H1 (cell line): ENCODE measurements at regions not wholly inside any gene's neighbourhood (a gene's known extent, or its start where the extent isn't known, plus 50 kb on each side); places are given as distances from the start of the nearest gene placed in this dataset.

Experiments
- CTCF ChIA-PET: fragments of 300-600 bp; sonication (Branson Sonifier 250); formaldehyde crosslinking; loops from one replicate; lab custom pipeline; 2021; ENCODE audit not compliant: partially characterized antibody; lab: Charles Lee
- POLR2A ChIA-PET: fragments of 300-600 bp; sonication (Branson Sonifier 250); formaldehyde crosslinking; loops from one replicate; lab custom pipeline; 2021; ENCODE audit warnings: inconsistent platforms; ENCODE audit not compliant: partially characterized antibody; lab: Charles Lee
- DNase-seq, 2 experiments: peaks; one replicate each; pipeline versions ENCODE4 v3.0.0 to v3.0.0-alpha.2; 2010 to 2022; ENCODE audit warnings: low spot score in 2 of 2, low read depth in 1 of 2, mixed read lengths in 1 of 2
- FAIRE-seq: peaks from 2 replicates; lab custom pipeline; 2011; peaks lifted over from hg19 to GRCh38; lab: Jason Lieb, UNC
- H2AFZ ChIP-seq: 2 replicates; pipeline ENCODE4 v1.8.1; 2012; ENCODE audit warnings: low read length, inconsistent platforms
- H2AK5ac ChIP-seq: 2 replicates; pipeline ENCODE4 v1.6.1; 2013; ENCODE audit warnings: low read depth, low read length
- H2BK120ac ChIP-seq: replicated peaks from 2 replicates; pipeline ENCODE3; 2013; ENCODE audit warnings: low read depth, low read length, inconsistent platforms
- H2BK12ac ChIP-seq: 2 replicates; pipeline ENCODE4 v1.6.1; 2013; ENCODE audit warnings: low read depth, low read length
- H2BK15ac ChIP-seq: 2 replicates; pipeline ENCODE4 v1.6.1; 2013; ENCODE audit warnings: low read length
- H2BK20ac ChIP-seq: 2 replicates; pipeline ENCODE4 v1.6.1; 2013; ENCODE audit warnings: low read length
- H2BK5ac ChIP-seq: 2 replicates; pipeline ENCODE4 v1.6.1; 2013; ENCODE audit warnings: low read depth, low read length
- H3K14ac ChIP-seq: 2 replicates; pipeline ENCODE4 v1.6.1; 2013; ENCODE audit warnings: inconsistent platforms; ENCODE audit not compliant: insufficient read length
- H3K18ac ChIP-seq: 2 replicates; pipeline ENCODE4 v1.6.1; 2013; ENCODE audit warnings: low read length; ENCODE audit errors: extremely low read depth
- H3K23ac ChIP-seq: 2 replicates; pipeline ENCODE4 v1.6.1; 2013; ENCODE audit warnings: inconsistent platforms; ENCODE audit not compliant: insufficient read length
- H3K23me2 ChIP-seq: 2 replicates; pipeline ENCODE4 v1.6.1; 2013; ENCODE audit warnings: low read depth, low read length
- H3K27ac ChIP-seq: 2 replicates; pipeline ENCODE4 v1.6.1; 2011; ENCODE audit warnings: low read depth, low read length, inconsistent platforms
- H3K27me3 ChIP-seq, 4 experiments: replicated peaks in 1 of 4; 1 replicate in 1 of 4; 2 replicates in 3 of 4; pipeline versions ENCODE4 v1.6.1 to v1.8.1; 2011 to 2013; ENCODE audit warnings: low read length in 3 of 4, mild to moderate bottlenecking in 3 of 4, inconsistent platforms in 2 of 4, mixed read lengths in 2 of 4, moderate library complexity in 1 of 4; ENCODE audit not compliant: control insufficient read depth in 3 of 4, insufficient read depth in 3 of 4; ENCODE audit errors: extremely low read depth in 1 of 4
- H3K36me3 ChIP-seq, 4 experiments: 2 replicates each; pipeline versions ENCODE4 v1.6.1 to v1.8.1; 2011 to 2013; ENCODE audit warnings: mild to moderate bottlenecking in 4 of 4, low read length in 3 of 4, moderate library complexity in 2 of 4, control low read depth in 1 of 4, inconsistent platforms in 1 of 4; ENCODE audit not compliant: insufficient read depth in 4 of 4, control insufficient read depth in 2 of 4
- H3K4ac ChIP-seq: replicated peaks from 2 replicates; pipeline ENCODE3; 2013; ENCODE audit warnings: low read length, low read depth, mixed read lengths, inconsistent platforms; ENCODE audit not compliant: insufficient read length
- H3K4me1 ChIP-seq, 4 experiments: replicated peaks in 1 of 4; 1 replicate in 1 of 4; 2 replicates in 3 of 4; pipeline versions ENCODE4 v1.6.1 to v1.8.1; 2011 to 2013; ENCODE audit warnings: low read length in 3 of 4, inconsistent platforms in 2 of 4, mixed read lengths in 1 of 4; ENCODE audit not compliant: insufficient read depth in 4 of 4, control insufficient read depth in 3 of 4
- H3K4me2 ChIP-seq, 2 experiments: 2 replicates each; pipeline versions ENCODE4 v1.6.1 to v1.8.1; 2011 to 2013; ENCODE audit warnings: low read depth in 2 of 2, low read length in 2 of 2, control low read depth in 1 of 2, inconsistent platforms in 1 of 2, mild to moderate bottlenecking in 1 of 2; ENCODE audit not compliant: insufficient read depth in 1 of 2
- H3K4me3 ChIP-seq, 4 experiments: fragments of 200-600, 300-600 bp in 1 of 4; sonication (generic), shearing (Covaris generic), sonication (Bioruptor Twin) in 1 of 4; 2 replicates each; pipeline versions ENCODE4 v1.5.1 to v1.8.1; 2011 to 2016; ENCODE audit warnings: low read length in 4 of 4, low read depth in 3 of 4, control low read depth in 2 of 4, inconsistent platforms in 2 of 4, mild to moderate bottlenecking in 2 of 4, mixed read lengths in 1 of 4, moderate library complexity in 1 of 4; ENCODE audit not compliant: insufficient read depth in 2 of 4; ENCODE audit errors: extremely low read depth in 1 of 4
- H3K56ac ChIP-seq: replicated peaks from 2 replicates; pipeline ENCODE3; 2013; ENCODE audit warnings: low read depth, mild to moderate bottlenecking, mixed read lengths, low read length, inconsistent platforms; ENCODE audit not compliant: insufficient read length
- H3K79me1 ChIP-seq: 2 replicates; pipeline ENCODE4 v1.6.1; 2013; ENCODE audit warnings: low read depth, low read length, control low read depth
- H3K79me2 ChIP-seq, 2 experiments: 2 replicates each; pipeline versions ENCODE4 v1.6.1 to v1.8.1; 2012 to 2013; ENCODE audit warnings: low read length in 2 of 2, mild to moderate bottlenecking in 2 of 2, inconsistent platforms in 1 of 2; ENCODE audit not compliant: insufficient read depth in 2 of 2, control insufficient read depth in 1 of 2
- H3K9ac ChIP-seq, 4 experiments: replicated peaks in 1 of 4; 1 replicate in 1 of 4; 2 replicates in 3 of 4; pipeline versions ENCODE4 v1.6.1 to v1.8.1; 2011 to 2013; ENCODE audit warnings: low read depth in 3 of 4, low read length in 3 of 4, control low read depth in 2 of 4, mild to moderate bottlenecking in 2 of 4, moderate library complexity in 2 of 4, inconsistent platforms in 1 of 4; ENCODE audit errors: extremely low read depth in 1 of 4
- H3K9me3 ChIP-seq, 2 experiments: 2 replicates each; pipeline versions ENCODE4 v1.6.1 to v1.8.1; 2012 to 2013; ENCODE audit warnings: mild to moderate bottlenecking in 2 of 2, moderate library complexity in 2 of 2, control low read depth in 1 of 2, inconsistent platforms in 1 of 2, low read depth in 1 of 2, low read length in 1 of 2, mixed read lengths in 1 of 2; ENCODE audit not compliant: insufficient read depth in 2 of 2
- H4K20me1 ChIP-seq, 2 experiments: replicated peaks in 1 of 2; 2 replicates each; pipeline versions ENCODE3 to v1.8.1; 2011 to 2013; ENCODE audit warnings: inconsistent platforms in 2 of 2, low read length in 2 of 2, mild to moderate bottlenecking in 1 of 2; ENCODE audit not compliant: insufficient read depth in 2 of 2, control insufficient read depth in 1 of 2
- H4K5ac ChIP-seq: 2 replicates; pipeline ENCODE4 v1.6.1; 2013; ENCODE audit warnings: low read length, low read depth, mixed read lengths, inconsistent platforms; ENCODE audit not compliant: insufficient read length
- H4K8ac ChIP-seq: 2 replicates; pipeline ENCODE4 v1.8.0; 2013; ENCODE audit warnings: mild to moderate bottlenecking, moderate library complexity, low read length, inconsistent platforms; ENCODE audit not compliant: insufficient read depth; ENCODE audit errors: extremely low read depth
- H4K91ac ChIP-seq: replicated peaks from 2 replicates; pipeline ENCODE3; 2013; ENCODE audit warnings: low read length, mixed read lengths, inconsistent platforms; ENCODE audit not compliant: insufficient read length
- ATF2 ChIP-seq: IDR thresholded peaks from 2 replicates; pipeline ENCODE4 v1.6.1; 2012; ENCODE audit warnings: low read length, inconsistent platforms
- BRCA1 ChIP-seq: IDR thresholded peaks from 2 replicates; pipeline ENCODE4 v1.6.1; 2012; ENCODE audit warnings: low read depth, low read length, improper control_type of control experiment
- CBX5 ChIP-seq: fragments of 300-800, 300-1000 bp; sonication (generic); IDR thresholded peaks from 2 replicates; pipeline ENCODE4 v1.7.1; 2016; ENCODE audit warnings: antibody characterized with exemption, low read length, low read depth
- EP300 ChIP-seq, 2 experiments: IDR thresholded peaks; 1 replicate in 1 of 2; 2 replicates in 1 of 2; pipeline ENCODE4 v1.6.1; 2011 to 2012; ENCODE audit warnings: low read depth in 2 of 2, low read length in 2 of 2, mild to moderate bottlenecking in 2 of 2, borderline replicate concordance in 1 of 2, inconsistent platforms in 1 of 2, moderate library complexity in 1 of 2
- JUND ChIP-seq: IDR thresholded peaks from 2 replicates; pipeline ENCODE4 v1.6.1; 2011; ENCODE audit warnings: mild to moderate bottlenecking, improper control_type of control experiment, low read length
- NANOG ChIP-seq: IDR thresholded peaks from 2 replicates; pipeline ENCODE4 v1.6.1; 2011; ENCODE audit warnings: low read length, low read depth, mild to moderate bottlenecking, inconsistent platforms; ENCODE audit not compliant: insufficient read depth, poor library complexity, severe bottlenecking
- PHF8 ChIP-seq: fragments of 200-600 bp; sonication (generic); conservative IDR thresholded peaks from 2 replicates; pipeline ENCODE4 v1.7.1; 2012; ENCODE audit warnings: low read depth, mild to moderate bottlenecking, inconsistent platforms, low read length, moderate library complexity
- POLR2A ChIP-seq, 2 experiments: IDR thresholded peaks; 1 replicate in 1 of 2; 2 replicates in 1 of 2; pipeline ENCODE4 v1.6.1; 2011; ENCODE audit warnings: low read depth in 2 of 2, low read length in 2 of 2, mild to moderate bottlenecking in 2 of 2; ENCODE audit errors: control extremely low read depth in 1 of 2
- SP1 ChIP-seq: IDR thresholded peaks from 2 replicates; pipeline ENCODE4 v1.6.1; 2011; ENCODE audit warnings: low read depth, low read length
- SUZ12 ChIP-seq: fragments of 200-600 bp; sonication (generic); IDR thresholded peaks from 2 replicates; pipeline ENCODE4 v1.6.1; 2012; ENCODE audit warnings: mild to moderate bottlenecking, inconsistent platforms, low read length, moderate library complexity, mixed read lengths
- TBP ChIP-seq: IDR thresholded peaks from 2 replicates; pipeline ENCODE4 v1.6.1; 2011; ENCODE audit warnings: low read depth, low read length, improper control_type of control experiment
- TEAD4 ChIP-seq: IDR thresholded peaks from 2 replicates; pipeline ENCODE4 v1.6.1; 2012; ENCODE audit warnings: low read depth, low read length, inconsistent platforms, mixed read lengths
- YY1 ChIP-seq: IDR thresholded peaks from 2 replicates; pipeline ENCODE4 v1.6.1; 2011; ENCODE audit warnings: low read depth, mild to moderate bottlenecking, low read length
- WGBS, 2 experiments: shearing (Covaris generic) in 1 of 2; methylation state at CpG; one replicate each; pipeline versions ENCODE4 v1.1.6 to v1.1.7; 2013 to 2015; ENCODE audit warnings: low lambda C conversion rate in 2 of 2, mixed read lengths in 2 of 2, inconsistent platforms in 1 of 2, low coverage in 1 of 2, missing lambda C conversion rate in 1 of 2; ENCODE audit not compliant: insufficient replicate concordance in 2 of 2, insufficient coverage in 1 of 2, insufficient read length in 1 of 2; ENCODE audit errors: extremely low coverage in 1 of 2, missing lambda C conversion rate in 1 of 2; 5-methylcytosine and 5-hydroxymethylcytosine counted together

- H3K4me2 ChIP-seq, result no peak overlapping the region
- H2BK12ac ChIP-seq, result no peak overlapping the region
- H3K56ac ChIP-seq, result no peak overlapping the region
- POLR2A ChIA-PET, result no interaction called here
- no peak overlapping the region for H4K8ac ChIP-seq
- DNase-seq (no peak), FAIRE-seq (no peak)
- H3K23ac ChIP-seq, result no peak overlapping the region
- H3K4ac ChIP-seq, result no peak overlapping the region
- no peaks in the 10 kb centered on the region for H3K4me1 ChIP-seq
- H4K5ac ChIP-seq, result no peak overlapping the region
- no peaks in the 10 kb centered on the region for H3K36me3 ChIP-seq
- CTCF ChIA-PET, result interaction anchor here (1.4 kb wide), 1 partner anchor 138 kb away, joined by 3 read pairs; no protein-coding TSS in a partner anchor
- H2BK15ac ChIP-seq, result no peak overlapping the region
- no peak overlapping the region for H3K27ac ChIP-seq
- no peak overlapping the region for H2BK5ac ChIP-seq
- no peaks in the 10 kb centered on the region for H3K9me3 ChIP-seq
- H3K27me3 ChIP-seq, result no peaks in the 10 kb centered on the region
- no peak overlapping the region for H3K18ac ChIP-seq
- TF ChIP-seq TEAD4 (no peak), SUZ12 (no peak), BRCA1 (no peak), SP1 (no peak), EP300 (IDR thresholded peaks at IDR 0.05; ENCODE audit: borderline replicate concordance in 1 of 2, low read depth in 2 of 2, low read length in 2 of 2) (no peak), POLR2A (IDR thresholded peaks at IDR 0.05; ENCODE audit: control extremely low read depth in 1 of 2, low read depth in 2 of 2, low read length in 2 of 2) (no peak), ATF2 (no peak), NANOG (no peak), CBX5 (no peak), YY1 (no peak), TBP (no peak), PHF8 (no peak), JUND (no peak)
- H3K23me2 ChIP-seq, result peaks cover 3% of the 10 kb centered on the region; the same call in 1 of the 2 replicates
- no peak overlapping the region for H4K91ac ChIP-seq
- 93% methylated on average over 2 of the region's 2 CpGs; no CpG with 5 or more reads in 1 of the 2 experiments for whole genome bisulfite sequencing, 2 experiments
- H2BK20ac ChIP-seq, result no peak overlapping the region
- no peak overlapping the region for H2AK5ac ChIP-seq
- no peak overlapping the region for H3K9ac ChIP-seq
- H4K20me1 ChIP-seq, result no peaks in the 10 kb centered on the region
- no peak overlapping the region for H3K14ac ChIP-seq
- H3K79me2 ChIP-seq, result no peaks in the 10 kb centered on the region
- H3K79me1 ChIP-seq, result no peaks in the 10 kb centered on the region
- H2AFZ ChIP-seq, result no peak overlapping the region
- H3K4me3 ChIP-seq, result no peak overlapping the region
- no peak overlapping the region for H2BK120ac ChIP-seq
These were observed 460.0 kb upstream of the BRINP1 start for GRCh38 chr9:119829186-119829585.
